NK-92 treated with Interleukin-12 subunit alpha and Interleukin-12 subunit beta, amount 100 ng/mL, for 24 hours (cell line): ENCODE measurements at regions not wholly inside any gene's neighbourhood (a gene's known extent, or its start where the extent isn't known, plus 50 kb on each side); places are given as distances from the start of the nearest gene placed in this dataset.
"Not testable (repeated sequence)": the region's sequence is repeated elsewhere in the genome, so short reads cannot be mapped to it uniquely, and the experiment has no call there.

Source experiments
- DNase-seq: peaks from one replicate; lab custom pipeline; 2025; lab: John Stamatoyannopoulos, UW

- no peak for DNase-seq
These were observed 237.7 kb upstream of the ARPP21 start for GRCh38 chr3:35401671-35402070.

GRCh38 chr3:35404571-35404970 lies 234.8 kb upstream of the ARPP21 start:
- DNase-seq: no peak

GRCh38 chr3:35408882-35409281 lies 230.4 kb upstream of the ARPP21 start:
- DNase-seq: no peak

GRCh38 chr3:35409991-35410390 lies 229.3 kb upstream of the ARPP21 start:
- DNase-seq: no peak

GRCh38 chr3:35413483-35413882 lies 225.8 kb upstream of the ARPP21 start:
- DNase-seq: no peak

- no peak for DNase-seq
These were observed 222.2 kb upstream of the ARPP21 start for GRCh38 chr3:35417080-35417479.

GRCh38 chr3:35422101-35422500 lies 217.2 kb upstream of the ARPP21 start:
- no peak for DNase-seq

- no peak for DNase-seq
These were observed 216.3 kb upstream of the ARPP21 start for GRCh38 chr3:35422836-35423601.

GRCh38 chr3:35426366-35426958 lies 212.9 kb upstream of the ARPP21 start:
- no peak for DNase-seq

- no peak for DNase-seq
These were observed 201.9 kb upstream of the ARPP21 start for GRCh38 chr3:35437381-35437780.

GRCh38 chr3:35438101-35438500 lies 201.2 kb upstream of the ARPP21 start:
- no peak for DNase-seq

- no peak for DNase-seq
These were observed 199.7 kb upstream of the ARPP21 start for GRCh38 chr3:35439663-35440062.

- no peak for DNase-seq
These were observed 198.5 kb upstream of the ARPP21 start for GRCh38 chr3:35440826-35441225.

- DNase-seq: no peak
These were observed 192.4 kb upstream of the ARPP21 start for GRCh38 chr3:35446896-35447295.

- DNase-seq: no peak
These were observed 191.2 kb upstream of the ARPP21 start for GRCh38 chr3:35448121-35448520.

GRCh38 chr3:35448681-35449080 lies 190.6 kb upstream of the ARPP21 start:
- no peak for DNase-seq

- DNase-seq: not testable (repeated sequence)
These were observed 184.5 kb upstream of the ARPP21 start for GRCh38 chr3:35454819-35455218.

GRCh38 chr3:35473956-35474355 lies 165.4 kb upstream of the ARPP21 start:
- no peak for DNase-seq

GRCh38 chr3:35482566-35482965 lies 156.8 kb upstream of the ARPP21 start:
- DNase-seq: not testable (repeated sequence)

- no peak for DNase-seq
These were observed 156.2 kb upstream of the ARPP21 start for GRCh38 chr3:35483131-35483530.

GRCh38 chr3:35484929-35485530 lies 154.3 kb upstream of the ARPP21 start:
- DNase-seq: no peak

GRCh38 chr3:35486295-35486694 lies 153.0 kb upstream of the ARPP21 start:
- DNase-seq: no peak

- no peak for DNase-seq
These were observed 151.9 kb upstream of the ARPP21 start for GRCh38 chr3:35487376-35487775.
